SK-N-SH (cell line): ENCODE measurements at regions not wholly inside any gene's neighbourhood (a gene's known extent, or its start where the extent isn't known, plus 50 kb on each side); places are given as distances from the start of the nearest gene placed in this dataset.

Source experiments
- CTCF ChIP-seq: fragments of 200-600 bp; sonication (generic); IDR thresholded peaks from 2 replicates; pipeline ENCODE4 v1.6.1; 2017; ENCODE audit warnings: antibody characterized with exemption, mild to moderate bottlenecking, moderate library complexity
- EP300 ChIP-seq, 2 experiments: IDR thresholded peaks; 2 replicates each; pipeline versions ENCODE4 v1.4.0 to v1.6.1; 2012; ENCODE audit warnings: borderline replicate concordance in 1 of 2, low read depth in 1 of 2, low read length in 1 of 2
- FOXJ3 ChIP-seq: sonication (generic); formaldehyde crosslinking; IDR thresholded peaks from 2 replicates; pipeline ENCODE4 v1.5.1; 2020; ENCODE audit warnings: mild to moderate bottlenecking, missing genetic modification reagents
- FOXM1 ChIP-seq: IDR thresholded peaks from 2 replicates; pipeline ENCODE4 v1.4.0; 2012; ENCODE audit warnings: low read depth, mild to moderate bottlenecking
- GABPA ChIP-seq: IDR thresholded peaks from 2 replicates; pipeline ENCODE4 v1.4.0; 2012; ENCODE audit warnings: low read depth, mild to moderate bottlenecking
- MXI1 ChIP-seq: IDR thresholded peaks from 2 replicates; pipeline ENCODE4 v1.6.1; 2012; ENCODE audit warnings: mild to moderate bottlenecking, low read depth, low read length, improper control_type of control experiment
- POLR2AphosphoS5 ChIP-seq: IDR thresholded peaks from 2 replicates; pipeline ENCODE4 v1.6.1; 2012; ENCODE audit warnings: low read depth, low read length
- SIN3A ChIP-seq: IDR thresholded peaks from 2 replicates; pipeline ENCODE4 v1.6.1; 2012; ENCODE audit warnings: low read depth, mild to moderate bottlenecking, low read length, moderate library complexity, borderline replicate concordance
- TAF1 ChIP-seq: IDR thresholded peaks from 2 replicates; pipeline ENCODE4 v1.6.1; 2012; ENCODE audit warnings: low read depth, mild to moderate bottlenecking, low read length, moderate library complexity, borderline replicate concordance
- USF2 ChIP-seq: fragments of 150-350 bp; IDR thresholded peaks from 2 replicates; pipeline ENCODE4 v1.6.1; 2017; ENCODE audit warnings: antibody characterized with exemption, low read length, low read depth, borderline replicate concordance
- YY1 ChIP-seq: IDR thresholded peaks from 2 replicates; pipeline ENCODE4 v1.4.0; 2012; ENCODE audit warnings: low read depth, mild to moderate bottlenecking
- TF ChIP-seq, protein P1 (sequence below): IDR thresholded peaks from 2 replicates; pipeline ENCODE4 v1.4.0; 2012; ENCODE audit warnings: low read depth
- TF ChIP-seq, protein P2 (sequence below): IDR thresholded peaks from 2 replicates; pipeline ENCODE4; 2012
- TF ChIP-seq, protein P3 (sequence below): IDR thresholded peaks from 2 replicates; pipeline ENCODE4 v1.6.1; 2012; ENCODE audit warnings: mild to moderate bottlenecking, low read depth, low read length, moderate library complexity

GRCh38 chr1:56019472-56019871, 559.9 kb downstream of the PLPP3 start:
- TF ChIP-seq FOXM1 (no peak), CTCF (no peak), MXI1 (no peak), FOXJ3 (CRISPR knock-in tag) (no peak), GABPA (no peak), TAF1 (no peak), EP300 (IDR thresholded peaks at IDR 0.05; ENCODE audit: borderline replicate concordance in 1 of 2, low read depth in 1 of 2, low read length in 1 of 2) (no peak), POLR2AphosphoS5 (no peak), SIN3A (no peak), USF2 (no peak), YY1 (no peak)
- TF ChIP-seq, protein P1, sequence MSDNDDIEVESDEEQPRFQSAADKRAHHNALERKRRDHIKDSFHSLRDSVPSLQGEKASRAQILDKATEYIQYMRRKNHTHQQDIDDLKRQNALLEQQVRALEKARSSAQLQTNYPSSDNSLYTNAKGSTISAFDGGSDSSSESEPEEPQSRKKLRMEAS, result no peak
- TF ChIP-seq, protein P2, sequence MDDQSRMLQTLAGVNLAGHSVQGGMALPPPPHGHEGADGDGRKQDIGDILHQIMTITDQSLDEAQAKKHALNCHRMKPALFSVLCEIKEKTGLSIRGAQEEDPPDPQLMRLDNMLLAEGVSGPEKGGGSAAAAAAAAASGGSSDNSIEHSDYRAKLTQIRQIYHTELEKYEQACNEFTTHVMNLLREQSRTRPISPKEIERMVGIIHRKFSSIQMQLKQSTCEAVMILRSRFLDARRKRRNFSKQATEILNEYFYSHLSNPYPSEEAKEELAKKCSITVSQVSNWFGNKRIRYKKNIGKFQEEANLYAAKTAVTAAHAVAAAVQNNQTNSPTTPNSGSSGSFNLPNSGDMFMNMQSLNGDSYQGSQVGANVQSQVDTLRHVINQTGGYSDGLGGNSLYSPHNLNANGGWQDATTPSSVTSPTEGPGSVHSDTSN, result no peak
- TF ChIP-seq, protein P3, sequence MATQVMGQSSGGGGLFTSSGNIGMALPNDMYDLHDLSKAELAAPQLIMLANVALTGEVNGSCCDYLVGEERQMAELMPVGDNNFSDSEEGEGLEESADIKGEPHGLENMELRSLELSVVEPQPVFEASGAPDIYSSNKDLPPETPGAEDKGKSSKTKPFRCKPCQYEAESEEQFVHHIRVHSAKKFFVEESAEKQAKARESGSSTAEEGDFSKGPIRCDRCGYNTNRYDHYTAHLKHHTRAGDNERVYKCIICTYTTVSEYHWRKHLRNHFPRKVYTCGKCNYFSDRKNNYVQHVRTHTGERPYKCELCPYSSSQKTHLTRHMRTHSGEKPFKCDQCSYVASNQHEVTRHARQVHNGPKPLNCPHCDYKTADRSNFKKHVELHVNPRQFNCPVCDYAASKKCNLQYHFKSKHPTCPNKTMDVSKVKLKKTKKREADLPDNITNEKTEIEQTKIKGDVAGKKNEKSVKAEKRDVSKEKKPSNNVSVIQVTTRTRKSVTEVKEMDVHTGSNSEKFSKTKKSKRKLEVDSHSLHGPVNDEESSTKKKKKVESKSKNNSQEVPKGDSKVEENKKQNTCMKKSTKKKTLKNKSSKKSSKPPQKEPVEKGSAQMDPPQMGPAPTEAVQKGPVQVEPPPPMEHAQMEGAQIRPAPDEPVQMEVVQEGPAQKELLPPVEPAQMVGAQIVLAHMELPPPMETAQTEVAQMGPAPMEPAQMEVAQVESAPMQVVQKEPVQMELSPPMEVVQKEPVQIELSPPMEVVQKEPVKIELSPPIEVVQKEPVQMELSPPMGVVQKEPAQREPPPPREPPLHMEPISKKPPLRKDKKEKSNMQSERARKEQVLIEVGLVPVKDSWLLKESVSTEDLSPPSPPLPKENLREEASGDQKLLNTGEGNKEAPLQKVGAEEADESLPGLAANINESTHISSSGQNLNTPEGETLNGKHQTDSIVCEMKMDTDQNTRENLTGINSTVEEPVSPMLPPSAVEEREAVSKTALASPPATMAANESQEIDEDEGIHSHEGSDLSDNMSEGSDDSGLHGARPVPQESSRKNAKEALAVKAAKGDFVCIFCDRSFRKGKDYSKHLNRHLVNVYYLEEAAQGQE, result no peak
